Esophagus (tissue), 2 donors: ENCODE measurements at regions not wholly inside any gene's neighbourhood (a gene's known extent, or its start where the extent isn't known, plus 50 kb on each side); places are given as distances from the start of the nearest gene placed in this dataset.
"Not testable (repeated sequence)": the region's sequence is repeated elsewhere in the genome, so short reads cannot be mapped to it uniquely, and the experiment has no call there.

Experiments
- H3K27ac ChIP-seq, 2 donors: one replicate each; pipeline ENCODE4 v1.5.1; 2013; ENCODE audit warnings: low read depth in 2 of 2, mild to moderate bottlenecking in 2 of 2, inconsistent platforms in 1 of 2, low read length in 1 of 2, moderate library complexity in 1 of 2
- H3K27me3 ChIP-seq, 2 donors: one replicate each; pipeline ENCODE4 v1.6.1; 2013; ENCODE audit warnings: low read length in 2 of 2, control low read depth in 1 of 2, mild to moderate bottlenecking in 1 of 2; ENCODE audit not compliant: insufficient read depth in 2 of 2, control insufficient read depth in 1 of 2
- H3K36me3 ChIP-seq, 2 donors: one replicate each; pipeline ENCODE4 v1.6.1; 2013; ENCODE audit warnings: low read length in 1 of 2; ENCODE audit not compliant: control insufficient read depth in 2 of 2, insufficient read depth in 2 of 2
- H3K4me1 ChIP-seq, 2 donors: one replicate each; pipeline ENCODE4 v1.6.1; 2013; ENCODE audit warnings: low read length in 1 of 2; ENCODE audit not compliant: control insufficient read depth in 2 of 2, insufficient read depth in 2 of 2
- H3K4me3 ChIP-seq, 2 donors: one replicate each; pipeline ENCODE4 v1.5.1; 2013; ENCODE audit warnings: low read length in 2 of 2, mild to moderate bottlenecking in 2 of 2, low read depth in 1 of 2, moderate library complexity in 1 of 2
- H3K9me3 ChIP-seq, 2 donors: one replicate each; pipeline ENCODE4 v1.6.1; 2013; ENCODE audit warnings: mild to moderate bottlenecking in 2 of 2, low read depth in 1 of 2, low read length in 1 of 2, moderate library complexity in 1 of 2; ENCODE audit not compliant: control insufficient read depth in 2 of 2, insufficient read depth in 1 of 2
- WGBS, 2 donors: extraction: QIAGEN DNeasy Blood & Tissue Kit; methylation state at CpG; one replicate each; pipeline ENCODE4 v1.1.7; 2013; 5-methylcytosine and 5-hydroxymethylcytosine counted together
- donor health status: healthy with polysubstance abuse.
- donor health status: Bipolar disorder and iron deficiency.

- Histone ChIP-seq H3K4me3 (no peak overlapping the region), H3K9me3 (peaks cover 0 to 5% of the 10 kb centered on the region in 2 donors), H3K4me1 (no peaks in the 10 kb centered on the region), H3K27ac (no peak overlapping the region), H3K36me3 (no peaks in the 10 kb centered on the region), H3K27me3 (no peaks in the 10 kb centered on the region)
- 72 to 78% methylated on average over 2 of the region's 2 CpGs for WGBS, 2 donors
Observed at GRCh38 chr7:51961804-51962203, 645.2 kb upstream of the COBL start.

DNA sequence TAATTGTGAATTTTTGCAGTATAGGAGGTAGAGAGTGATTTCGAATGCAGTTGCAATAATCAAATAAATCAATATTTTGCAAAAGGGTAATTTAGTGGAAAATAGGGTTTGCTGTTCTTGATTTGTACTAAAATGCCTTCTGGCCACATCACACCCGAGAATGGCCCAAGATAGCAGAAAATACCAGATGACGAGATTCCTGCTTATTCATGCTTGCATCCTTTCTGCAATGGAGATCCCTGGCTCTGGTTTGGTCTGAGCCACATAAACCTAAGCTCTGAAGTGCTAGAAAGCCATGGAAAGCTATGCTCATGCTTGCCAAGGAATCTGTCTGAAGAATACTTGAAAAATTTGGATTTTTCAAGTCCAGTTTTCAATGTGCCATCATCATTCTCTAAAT, 634.2 kb upstream of the COBL start:
- Histone ChIP-seq H3K27me3 (no peaks in the 10 kb centered on the region), H3K4me3 (no peak overlapping the region), H3K27ac (no peak overlapping the region), H3K4me1 (no peaks in the 10 kb centered on the region), H3K36me3 (no peaks in the 10 kb centered on the region), H3K9me3 (no peaks in the 10 kb centered on the region)
- 37 to 44% methylated on average over 3 of the region's 3 CpGs for WGBS, 2 donors

GRCh38 chr7:51949726-51950644, 633.4 kb upstream of the COBL start:
- Histone ChIP-seq H3K4me1 (no peaks in the 10 kb centered on the region), H3K27me3 (no peaks in the 10 kb centered on the region), H3K9me3 (no peaks in the 10 kb centered on the region), H3K4me3 (no peak overlapping the region), H3K27ac (no peak overlapping the region), H3K36me3 (no peaks in the 10 kb centered on the region)
- 40 to 44% methylated on average over 9 of the region's 9 CpGs for WGBS, 2 donors

DNA sequence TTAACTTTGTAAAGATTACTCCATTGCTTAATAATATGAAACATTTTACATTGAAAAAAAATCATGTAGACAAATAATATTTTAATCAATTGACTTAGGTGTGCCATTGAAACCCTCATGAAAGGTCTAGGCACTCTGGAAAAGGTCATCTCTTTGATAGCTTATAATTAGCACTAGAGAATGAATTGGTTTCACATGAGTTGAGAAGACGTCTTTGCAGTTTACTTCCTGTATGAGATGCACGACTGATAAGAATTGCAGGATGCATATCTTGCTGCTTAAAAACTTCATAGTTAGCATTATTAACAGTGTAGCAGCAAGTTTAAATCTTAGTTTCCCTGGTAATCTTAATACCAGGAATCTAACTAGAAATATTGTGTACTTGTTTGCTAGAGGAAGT, 614.2 kb upstream of the COBL start:
- H3K36me3 ChIP-seq, result no peaks in the 10 kb centered on the region
- no peak overlapping the region for H3K4me3 ChIP-seq
- no peaks in the 10 kb centered on the region for H3K27me3 ChIP-seq
- H3K27ac ChIP-seq, result no peak overlapping the region
- H3K9me3 ChIP-seq, result peaks cover 0 to 3% of the 10 kb centered on the region in 2 donors
- 55 to 72% methylated on average over 2 of the region's 2 CpGs for WGBS, 2 donors
- no peaks in the 10 kb centered on the region for H3K4me1 ChIP-seq

GRCh38 chr7:51929818-51930217, 613.2 kb upstream of the COBL start:
- no peaks in the 10 kb centered on the region for H3K36me3 ChIP-seq
- H3K4me3 ChIP-seq, result no peak overlapping the region
- no peak overlapping the region for H3K27ac ChIP-seq
- H3K9me3 ChIP-seq, result peaks cover 0 to 3% of the 10 kb centered on the region in 2 donors
- H3K4me1 ChIP-seq, result no peaks in the 10 kb centered on the region
- WGBS, 2 donors, result 45 to 48% methylated on average over 2 of the region's 2 CpGs
- no peaks in the 10 kb centered on the region for H3K27me3 ChIP-seq

DNA sequence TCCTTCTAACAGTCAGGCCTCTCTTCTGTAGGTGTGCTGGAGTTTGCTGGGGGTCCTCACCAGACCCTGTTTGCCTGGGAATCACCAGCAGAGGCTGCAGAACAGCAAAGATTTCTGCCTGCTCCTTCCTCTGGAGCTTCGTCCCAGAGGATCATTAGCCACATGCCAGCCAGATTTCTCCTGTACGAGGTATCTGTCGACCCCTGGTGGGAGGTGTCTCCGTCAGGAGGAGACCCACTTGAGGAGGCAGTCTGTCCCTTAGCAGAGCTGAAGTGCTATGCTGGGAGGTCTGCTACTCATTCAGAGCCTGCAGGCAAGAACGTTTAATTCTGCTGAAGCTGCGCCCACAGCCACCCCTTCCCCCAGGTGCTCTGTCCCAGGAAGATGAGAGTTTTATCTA, 611.1 kb upstream of the COBL start:
- Histone ChIP-seq H3K4me1 (no peaks in the 10 kb centered on the region), H3K27me3 (no peaks in the 10 kb centered on the region), H3K9me3 (peaks cover 0 to 3% of the 10 kb centered on the region in 2 donors), H3K4me3 (no peak overlapping the region), H3K27ac (no peak overlapping the region), H3K36me3 (no peaks in the 10 kb centered on the region)
- 78 to 81% methylated on average over 6 of the region's 6 CpGs for WGBS, 2 donors

GRCh38 chr7:51918581-51918980, 602.0 kb upstream of the COBL start:
- Histone ChIP-seq H3K9me3 (peaks cover 0 to 3% of the 10 kb centered on the region in 2 donors), H3K27me3 (no peaks in the 10 kb centered on the region), H3K4me1 (no peaks in the 10 kb centered on the region), H3K36me3 (no peaks in the 10 kb centered on the region), H3K27ac (no peak overlapping the region), H3K4me3 (no peak overlapping the region)
- 70 to 71% methylated on average over 3 of the region's 3 CpGs for WGBS, 2 donors

DNA sequence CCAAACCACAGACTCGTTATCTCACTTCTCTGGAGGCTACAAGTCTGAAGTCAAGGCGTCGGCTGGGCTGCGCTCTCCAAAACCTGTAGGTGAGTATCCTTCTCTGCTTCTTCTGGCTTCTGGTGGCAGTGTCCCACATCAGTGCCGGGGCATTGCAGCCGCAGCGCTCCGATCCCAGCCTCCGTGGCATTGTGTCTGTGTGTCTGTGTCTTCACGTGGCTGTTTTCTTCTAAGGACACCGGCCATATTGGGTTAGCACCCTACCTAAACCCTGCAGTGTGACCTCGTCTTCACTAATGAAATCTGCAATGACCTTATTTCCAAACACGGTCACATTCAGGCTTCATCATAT, 584.9 kb upstream of the COBL start:
- Histone ChIP-seq H3K4me3 (no peak overlapping the region), H3K27me3 (no peaks in the 10 kb centered on the region), H3K27ac (no peak overlapping the region), H3K36me3 (no peaks in the 10 kb centered on the region), H3K9me3 (no peaks in the 10 kb centered on the region), H3K4me1 (no peaks in the 10 kb centered on the region)
- WGBS, 2 donors, result 91 to 94% methylated on average over 13 of the region's 13 CpGs

GRCh38 chr7:51900755-51901488, 584.3 kb upstream of the COBL start:
- not testable (repeated sequence) for H3K27me3 ChIP-seq, H3K27ac ChIP-seq, H3K9me3 ChIP-seq, H3K4me3 ChIP-seq, H3K36me3 ChIP-seq, H3K4me1 ChIP-seq
- 94 to 96% methylated on average over 41 to 42 of the region's 42 CpGs for WGBS, 2 donors
